SK-N-SH treated with all-trans-retinoic acid at 6 μM for 48 hours (cell line): ENCODE measurements at regions not wholly inside any gene's neighbourhood (a gene's known extent, or its start where the extent isn't known, plus 50 kb on each side); places are given as distances from the start of the nearest gene placed in this dataset.

ENCODE experiments used
- CSDC2 ChIP-seq: fragments of 250-450 bp; sonication (Bioruptor Pico); IDR thresholded peaks from 2 replicates; pipeline ENCODE4 v1.5.0; 2020; ENCODE audit warnings: mild to moderate bottlenecking, moderate library complexity
- CSRNP3 ChIP-seq: fragments of 250-450 bp; sonication (Bioruptor Pico); IDR thresholded peaks from 2 replicates; pipeline ENCODE4 v1.5.1; 2021; ENCODE audit warnings: mild to moderate bottlenecking, moderate library complexity
- GLIS3 ChIP-seq: fragments of 250-450 bp; sonication (Bioruptor Pico); IDR thresholded peaks from 2 replicates; pipeline ENCODE4 v1.5.0; 2020; ENCODE audit warnings: mild to moderate bottlenecking, moderate library complexity
- ISL1 ChIP-seq: fragments of 250-450 bp; sonication (Bioruptor Pico); IDR thresholded peaks from 2 replicates; pipeline ENCODE4 v2.1.2; 2022; ENCODE audit warnings: mild to moderate bottlenecking, moderate library complexity
- PATZ1 ChIP-seq: fragments of 250-450 bp; sonication (Bioruptor Pico); IDR thresholded peaks from 2 replicates; pipeline ENCODE4 v1.8.0; 2020; ENCODE audit warnings: mild to moderate bottlenecking, moderate library complexity, borderline replicate concordance
- PPARA ChIP-seq: fragments of 250-450 bp; sonication (Bioruptor Pico); IDR thresholded peaks from 2 replicates; pipeline ENCODE4 v1.5.0; 2020; ENCODE audit warnings: mild to moderate bottlenecking, borderline replicate concordance
- RARB ChIP-seq: fragments of 250-450 bp; sonication (Bioruptor Pico); IDR thresholded peaks from 2 replicates; pipeline ENCODE4 v1.8.0; 2021; ENCODE audit warnings: mild to moderate bottlenecking, moderate library complexity
- ZFP3 ChIP-seq: fragments of 250-450 bp; sonication (Bioruptor Pico); IDR thresholded peaks from 2 replicates; pipeline ENCODE4 v1.5.0; 2020; ENCODE audit warnings: mild to moderate bottlenecking, moderate library complexity
- ZFP30 ChIP-seq: fragments of 450-650 bp; formaldehyde crosslinking; IDR thresholded peaks from 2 replicates; pipeline ENCODE4 v1.5.0; 2022; ENCODE audit warnings: mild to moderate bottlenecking, moderate library complexity
- ZNF8 ChIP-seq: fragments of 450-650 bp; formaldehyde crosslinking; IDR thresholded peaks from 2 replicates; pipeline ENCODE4 v1.5.0; 2020; ENCODE audit warnings: mild to moderate bottlenecking, moderate library complexity
- TF ChIP-seq, protein P1 (sequence below): fragments of 250-450 bp; sonication (Bioruptor Pico); IDR thresholded peaks from 2 replicates; pipeline ENCODE4 v1.5.0; 2020; ENCODE audit warnings: mild to moderate bottlenecking, moderate library complexity

DNA sequence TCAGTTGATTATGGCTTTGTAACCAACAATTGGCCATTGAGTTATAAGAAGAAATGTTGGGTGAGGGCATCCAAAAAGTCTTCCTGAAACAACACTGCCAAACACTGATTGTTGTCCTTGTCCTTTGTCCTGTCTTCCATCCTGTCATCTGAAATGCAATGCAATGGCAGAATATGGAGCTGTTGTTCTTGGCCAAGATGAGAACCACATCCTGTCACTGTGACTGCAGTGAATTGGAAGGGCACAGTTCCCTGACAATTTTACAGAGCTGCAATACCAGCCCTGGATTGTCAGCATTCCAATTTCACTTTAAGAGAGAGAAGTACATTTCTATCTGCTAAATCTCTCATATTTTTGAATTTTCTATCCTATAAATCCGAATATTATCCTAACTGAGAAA lies 613.3 kb downstream of the FLRT2 start:
- TF ChIP-seq CSDC2 (CRISPR knock-in tag) (no peak), ZFP3 (CRISPR knock-in tag) (no peak), CSRNP3 (no peak), PATZ1 (CRISPR knock-in tag) (no peak), ISL1 (CRISPR knock-in tag) (no peak), GLIS3 (CRISPR knock-in tag) (no peak), PPARA (CRISPR knock-in tag) (no peak), ZNF8 (CRISPR knock-in tag) (no peak), RARB (CRISPR knock-in tag) (no peak), ZFP30 (CRISPR knock-in tag) (no peak)
- TF ChIP-seq, protein P1, sequence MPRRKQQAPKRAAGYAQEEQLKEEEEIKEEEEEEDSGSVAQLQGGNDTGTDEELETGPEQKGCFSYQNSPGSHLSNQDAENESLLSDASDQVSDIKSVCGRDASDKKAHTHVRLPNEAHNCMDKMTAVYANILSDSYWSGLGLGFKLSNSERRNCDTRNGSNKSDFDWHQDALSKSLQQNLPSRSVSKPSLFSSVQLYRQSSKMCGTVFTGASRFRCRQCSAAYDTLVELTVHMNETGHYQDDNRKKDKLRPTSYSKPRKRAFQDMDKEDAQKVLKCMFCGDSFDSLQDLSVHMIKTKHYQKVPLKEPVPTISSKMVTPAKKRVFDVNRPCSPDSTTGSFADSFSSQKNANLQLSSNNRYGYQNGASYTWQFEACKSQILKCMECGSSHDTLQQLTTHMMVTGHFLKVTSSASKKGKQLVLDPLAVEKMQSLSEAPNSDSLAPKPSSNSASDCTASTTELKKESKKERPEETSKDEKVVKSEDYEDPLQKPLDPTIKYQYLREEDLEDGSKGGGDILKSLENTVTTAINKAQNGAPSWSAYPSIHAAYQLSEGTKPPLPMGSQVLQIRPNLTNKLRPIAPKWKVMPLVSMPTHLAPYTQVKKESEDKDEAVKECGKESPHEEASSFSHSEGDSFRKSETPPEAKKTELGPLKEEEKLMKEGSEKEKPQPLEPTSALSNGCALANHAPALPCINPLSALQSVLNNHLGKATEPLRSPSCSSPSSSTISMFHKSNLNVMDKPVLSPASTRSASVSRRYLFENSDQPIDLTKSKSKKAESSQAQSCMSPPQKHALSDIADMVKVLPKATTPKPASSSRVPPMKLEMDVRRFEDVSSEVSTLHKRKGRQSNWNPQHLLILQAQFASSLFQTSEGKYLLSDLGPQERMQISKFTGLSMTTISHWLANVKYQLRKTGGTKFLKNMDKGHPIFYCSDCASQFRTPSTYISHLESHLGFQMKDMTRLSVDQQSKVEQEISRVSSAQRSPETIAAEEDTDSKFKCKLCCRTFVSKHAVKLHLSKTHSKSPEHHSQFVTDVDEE (CRISPR knock-in tag): no peak
